ENCODE measurements at regions not wholly inside any gene's neighbourhood (a gene's known extent, or its start where the extent isn't known, plus 50 kb on each side); places are given as distances from the start of the nearest gene placed in this dataset.
"Not testable (repeated sequence)": the region's sequence is repeated elsewhere in the genome, so short reads cannot be mapped to it uniquely, and the experiment has no call there.

DNA sequence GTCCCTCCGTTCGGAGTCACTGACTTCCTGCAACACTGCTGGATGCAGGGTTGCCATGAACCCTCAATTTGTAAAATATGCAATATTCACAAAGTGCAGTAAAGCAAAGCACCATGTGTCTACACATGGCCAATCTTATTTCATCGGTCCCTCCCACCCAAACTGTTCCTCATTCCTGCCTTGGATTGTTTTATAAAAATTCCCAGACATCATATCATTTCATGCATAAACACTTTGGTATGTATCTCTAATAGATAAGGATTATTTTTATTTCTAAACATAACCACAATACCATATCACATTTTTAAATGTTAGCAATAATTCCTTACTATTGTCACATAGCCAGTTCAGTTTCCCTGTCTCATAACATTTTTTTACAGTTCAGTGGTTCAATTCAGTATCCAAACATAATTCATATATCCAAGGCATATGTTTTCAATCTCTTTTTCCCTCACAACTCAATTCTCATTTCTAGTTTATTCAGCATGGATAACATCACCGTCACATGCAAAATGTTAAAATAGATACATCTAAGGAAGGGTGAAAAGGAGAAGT, 82.0 kb upstream of the PCAT7 start:
- DNase-seq, result no peak

DNA sequence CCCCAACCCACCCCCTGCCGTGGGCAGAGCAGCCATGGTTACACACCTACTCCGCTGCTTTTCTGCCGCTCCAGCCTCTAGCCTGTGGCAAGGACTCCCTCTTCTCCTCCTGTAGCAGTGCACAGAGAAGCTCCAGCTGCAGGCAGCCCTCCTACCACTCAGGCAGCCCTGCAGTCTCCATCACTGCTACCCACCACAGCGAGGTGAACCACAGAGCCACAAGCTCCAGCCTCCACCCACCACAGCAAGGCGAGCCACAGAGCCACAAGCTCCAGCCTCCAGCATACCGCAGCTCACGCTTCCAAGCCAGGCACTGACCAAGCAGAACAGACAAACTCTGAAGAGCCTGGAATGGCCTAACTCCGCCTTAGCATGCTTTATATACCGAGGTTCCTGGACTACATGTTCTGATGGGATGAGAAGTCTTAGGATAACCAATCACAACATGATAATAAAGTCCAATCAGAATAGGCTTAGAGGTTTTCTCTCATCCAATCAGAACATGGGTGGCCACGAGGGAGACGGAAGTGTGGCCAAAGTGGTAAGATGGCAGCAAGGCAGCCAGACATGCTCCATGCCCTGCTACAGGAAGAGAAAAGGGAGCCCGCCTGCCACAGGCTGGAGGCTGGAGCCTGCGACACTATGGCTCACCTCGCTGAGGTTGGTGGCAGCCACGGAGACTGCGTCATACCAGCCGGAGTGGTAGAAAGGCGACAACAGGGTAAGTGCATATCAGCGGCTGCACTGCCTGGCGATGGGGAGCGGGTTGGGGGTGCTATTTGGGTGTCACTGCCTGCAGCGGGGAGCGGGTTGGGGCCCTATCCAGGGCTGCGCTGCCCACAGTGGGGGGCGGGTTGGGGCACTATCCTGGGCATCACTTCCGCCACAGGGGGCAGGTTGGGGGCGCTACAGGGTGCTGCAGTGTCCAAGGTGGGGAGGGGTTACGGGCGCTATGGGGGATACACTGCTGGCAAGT, 75.8 kb upstream of the PCAT7 start:
- DNase-seq, result no peak

DNA sequence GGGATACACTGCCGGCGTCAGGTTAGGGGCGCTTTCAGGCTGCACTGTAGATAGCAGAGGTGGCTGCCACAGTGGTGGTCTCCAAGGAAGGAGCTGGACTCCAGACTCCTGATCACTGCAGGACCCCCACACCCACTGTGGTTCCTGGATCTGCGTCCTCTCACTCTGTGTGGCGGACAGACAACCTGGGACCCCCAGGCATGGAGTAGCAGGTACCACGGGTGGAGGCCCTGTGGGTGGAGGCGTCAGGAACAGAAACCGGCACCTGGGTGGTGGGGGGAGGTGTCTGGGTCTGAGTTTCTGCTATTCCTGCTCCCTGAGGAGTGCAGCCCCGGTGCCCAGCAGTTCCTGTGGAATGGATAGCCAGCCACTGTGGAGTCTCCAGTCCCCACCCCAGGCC, 75.1 kb upstream of the PCAT7 start:
- no peak for DNase-seq

DNA sequence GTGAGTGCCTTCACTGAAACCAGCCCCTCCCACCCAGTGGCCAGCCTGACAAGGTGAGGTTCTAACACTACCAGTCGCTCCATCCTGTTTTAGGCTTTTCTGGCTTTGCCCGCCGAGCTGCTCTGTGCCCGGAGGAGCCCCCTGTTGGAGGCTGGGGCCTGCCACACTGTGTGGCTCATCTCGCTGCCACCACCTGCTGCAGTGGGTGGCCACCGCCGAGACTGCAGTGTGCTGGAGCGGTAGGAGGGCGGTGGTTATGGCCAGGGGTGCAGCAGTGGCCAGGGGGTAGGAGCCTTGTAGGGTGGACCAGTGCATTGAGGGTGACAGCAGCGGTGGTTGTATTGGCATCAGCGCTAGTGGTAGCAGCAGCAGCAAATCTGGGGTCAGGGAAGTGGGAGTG, 74.7 kb upstream of the PCAT7 start:
- DNase-seq, result no peak

DNA sequence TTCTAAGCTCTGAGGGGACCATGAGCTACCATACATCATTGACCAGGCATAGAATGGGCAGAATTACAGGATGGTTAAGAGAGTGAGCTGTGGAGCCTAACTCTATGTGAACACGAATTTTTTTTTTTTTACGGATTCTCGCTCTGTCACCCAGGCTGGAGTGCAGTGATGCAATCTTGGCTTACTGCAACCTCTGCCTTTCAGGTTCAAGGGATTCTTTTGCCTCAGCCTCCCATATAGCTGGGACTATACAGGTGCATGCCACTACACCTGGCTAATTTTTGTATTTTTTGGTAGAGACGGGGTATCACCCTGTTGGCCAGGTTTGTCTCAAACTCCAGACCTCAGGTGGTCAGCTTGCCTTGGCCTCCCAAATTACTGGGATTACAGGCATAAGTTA, 72.8 kb upstream of the PCAT7 start:
- DNase-seq, result no peak

DNA sequence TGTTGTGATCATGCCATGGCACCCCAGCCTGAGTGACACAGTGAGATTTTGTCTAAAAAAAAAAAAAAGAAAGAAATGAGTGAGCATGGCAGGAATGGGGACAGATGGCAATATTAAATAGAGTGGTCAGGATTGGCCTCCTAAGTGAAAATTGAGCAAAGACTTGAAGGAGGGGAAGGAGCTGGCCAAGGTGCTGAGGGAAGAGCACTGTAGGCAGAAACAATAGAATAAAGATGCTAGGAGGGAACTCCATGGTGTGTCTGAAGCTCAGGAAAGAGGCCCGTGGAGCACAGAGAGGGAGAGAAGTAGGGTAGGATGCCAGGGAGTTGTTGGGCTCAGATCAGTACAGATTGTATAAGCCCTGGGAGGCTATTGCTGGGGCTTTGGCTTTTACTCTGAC, 64.4 kb upstream of the PCAT7 start:
- no peak for DNase-seq

DNA sequence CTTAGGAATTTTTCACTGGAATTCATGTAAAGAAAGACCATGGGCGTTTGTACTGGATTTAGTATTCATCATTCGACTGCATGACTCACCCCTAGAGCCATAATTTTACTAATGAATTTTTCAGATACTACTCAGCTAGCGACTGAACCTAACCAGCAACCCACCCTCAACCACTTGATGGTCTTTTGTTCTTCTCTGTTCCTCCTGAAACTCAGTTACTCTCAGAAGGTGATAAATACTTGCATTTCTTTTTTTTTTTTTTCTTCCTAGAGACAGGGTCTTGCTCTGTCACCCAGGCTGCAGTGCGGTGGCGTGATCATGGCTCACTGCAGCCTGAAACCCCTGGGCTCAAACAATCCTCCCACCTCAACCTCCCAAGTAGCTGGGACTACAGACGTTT, 62.8 kb upstream of the PCAT7 start:
- DNase-seq, result not testable (repeated sequence)

DNA sequence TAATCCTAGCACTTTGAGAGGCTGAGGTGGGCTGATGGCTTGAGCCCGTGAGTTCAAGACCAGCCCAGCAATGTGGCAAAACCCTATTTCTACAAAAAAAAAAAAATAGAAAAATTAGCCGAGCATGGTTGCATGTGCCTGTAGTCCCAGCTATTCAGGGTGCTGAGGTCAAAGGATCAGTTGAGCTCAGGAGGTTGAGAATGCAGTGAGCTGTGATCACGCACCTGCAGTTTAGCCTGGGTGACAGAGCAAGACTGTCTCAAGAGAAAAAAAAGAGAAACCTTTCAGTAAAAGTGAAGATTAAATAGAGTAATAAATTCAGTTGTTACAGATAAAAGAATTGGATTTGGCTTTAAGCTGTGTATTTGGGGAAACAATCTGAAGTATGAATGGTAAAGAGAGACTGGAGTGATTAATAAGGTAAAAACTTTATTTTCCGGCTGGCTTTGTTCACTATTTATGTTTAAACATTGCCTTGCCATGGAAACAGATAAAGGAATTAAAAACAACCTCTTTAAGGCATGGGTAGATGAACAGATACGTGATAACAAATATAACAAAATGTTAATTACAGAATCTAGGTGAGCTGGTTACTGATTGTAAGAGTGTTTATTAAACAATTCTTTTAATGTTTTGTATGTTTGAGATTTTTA, 56.0 kb upstream of the PCAT7 start:
- DNase-seq, result no peak

DNA sequence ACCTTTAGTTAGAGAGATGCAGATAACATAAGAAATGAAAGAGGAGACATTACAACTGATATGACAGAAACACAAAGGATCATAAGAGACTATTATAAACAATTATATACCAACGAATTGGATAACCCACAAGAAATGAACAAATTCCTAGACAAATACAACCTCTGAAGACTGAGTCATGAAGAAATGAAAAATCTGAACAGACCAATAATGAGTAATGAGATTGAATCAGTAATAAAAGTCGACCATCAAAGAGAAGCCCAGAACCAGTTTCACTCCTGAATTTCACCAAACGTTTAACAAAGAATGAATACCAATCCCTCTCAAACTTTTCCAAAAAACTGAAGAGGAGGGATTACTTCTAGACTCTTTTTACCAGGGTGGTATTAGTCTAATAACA, 50.5 kb upstream of the PCAT7 start:
- DNase-seq, result no peak

All from T-helper 1 cell (primary cell).